ENCODE measurements at regions not wholly inside any gene's neighbourhood (a gene's known extent, or its start where the extent isn't known, plus 50 kb on each side); places are given as distances from the start of the nearest gene placed in this dataset.

DNA sequence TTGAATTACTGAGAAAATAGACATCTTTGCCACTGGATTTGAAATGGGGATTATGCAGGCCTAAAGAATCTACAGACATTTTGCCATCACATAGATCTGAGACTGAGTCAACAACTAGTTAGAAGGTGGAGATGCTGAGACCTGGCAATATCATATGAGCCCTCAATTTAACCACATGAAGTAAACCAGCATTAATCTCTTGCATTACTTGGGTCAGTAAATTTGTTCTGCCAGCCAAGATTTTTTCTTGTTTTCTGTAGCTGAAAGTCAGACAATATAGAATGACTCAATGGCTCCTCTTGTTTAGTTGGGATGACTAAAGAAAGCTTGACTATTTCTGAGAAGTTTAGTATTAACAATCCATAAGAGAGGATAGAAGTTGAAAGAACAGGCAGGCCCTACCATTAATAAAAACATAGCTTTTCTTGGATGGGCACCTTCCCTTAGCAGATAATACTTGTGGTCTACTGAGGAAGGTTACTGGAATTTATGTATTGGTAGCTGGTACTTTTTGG lies 396.7 kb upstream of the SORCS1 start:
- TF ChIP-seq TAF1 (IDR thresholded peaks at IDR 0.05; ENCODE audit: low read depth, low read length) (no peak), POLR2AphosphoS5 (IDR thresholded peaks at IDR 0.05; ENCODE audit: low read depth, low read length) (no peak)
